ENCODE measurements at regions not wholly inside any gene's neighbourhood (a gene's known extent, or its start where the extent isn't known, plus 50 kb on each side); places are given as distances from the start of the nearest gene placed in this dataset.
"Not testable (repeated sequence)": the region's sequence is repeated elsewhere in the genome, so short reads cannot be mapped to it uniquely, and the experiment has no call there.

DNA sequence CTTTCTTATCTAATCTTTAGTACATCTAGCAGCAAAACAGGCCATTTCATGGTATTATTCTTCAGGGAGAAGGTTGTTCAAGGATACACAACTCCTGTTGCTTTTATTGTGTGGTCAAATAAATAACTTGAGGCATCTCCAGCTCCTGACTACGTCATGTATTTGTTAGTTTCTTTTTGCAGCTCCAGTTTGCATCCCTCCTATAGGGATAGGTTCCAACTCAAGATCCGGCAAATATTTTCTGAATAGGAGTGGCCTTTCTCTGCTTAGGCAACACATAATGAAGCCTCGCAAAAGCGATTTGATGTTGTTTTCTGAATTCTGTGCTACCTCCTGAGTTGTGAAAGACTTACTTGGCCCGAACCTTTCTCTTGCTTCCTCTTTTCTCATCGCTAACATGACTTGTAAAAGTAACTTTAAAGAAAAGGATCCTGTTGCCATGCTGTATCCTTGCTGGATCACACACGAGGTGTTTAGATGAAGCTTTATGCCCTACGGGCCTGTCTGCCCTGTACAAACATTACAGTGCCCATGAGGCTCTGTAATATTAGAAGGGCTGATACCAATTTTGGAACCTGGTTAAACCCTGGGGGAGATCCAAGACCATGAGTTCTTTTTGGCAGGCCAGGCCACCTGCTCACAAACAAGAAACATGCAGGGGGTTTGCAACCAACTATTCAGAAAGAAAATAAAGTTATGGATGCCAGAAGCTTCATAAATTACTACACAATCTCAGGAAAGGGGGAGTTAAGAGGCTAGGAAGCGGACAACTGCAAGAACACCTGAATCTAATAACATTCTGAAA, 149.8 kb upstream of the FGF10 start:
- no peak for DNase-seq

DNA sequence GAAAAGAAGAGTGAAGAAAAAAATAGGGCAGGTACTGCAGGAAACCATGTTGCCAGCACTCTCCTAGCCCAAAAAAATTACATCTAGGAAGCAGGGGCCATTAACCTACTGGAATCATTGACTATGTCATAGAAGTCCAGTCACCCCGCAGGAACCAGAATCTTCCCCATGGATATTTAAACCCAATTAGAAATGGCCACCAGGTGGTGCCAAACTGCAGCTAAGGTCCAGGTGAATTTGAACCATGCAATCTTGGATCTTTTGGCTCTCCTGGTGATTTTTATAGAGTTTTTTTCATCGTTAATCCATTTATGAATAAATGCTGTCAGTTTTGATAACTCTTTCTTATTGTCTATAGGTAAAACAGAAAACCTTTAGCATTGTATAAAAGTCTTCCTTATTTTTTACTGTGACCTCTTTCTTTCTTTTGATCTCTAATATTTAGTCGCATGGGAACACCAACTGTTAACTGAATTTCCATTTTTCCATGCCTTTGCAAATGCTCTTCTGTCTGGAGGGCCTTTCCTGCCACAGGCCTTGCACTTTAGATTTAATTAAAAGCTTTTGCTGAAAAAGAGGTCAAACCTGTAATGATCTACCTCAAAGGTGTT, 147.5 kb upstream of the FGF10 start:
- DNase-seq: no peak

DNA sequence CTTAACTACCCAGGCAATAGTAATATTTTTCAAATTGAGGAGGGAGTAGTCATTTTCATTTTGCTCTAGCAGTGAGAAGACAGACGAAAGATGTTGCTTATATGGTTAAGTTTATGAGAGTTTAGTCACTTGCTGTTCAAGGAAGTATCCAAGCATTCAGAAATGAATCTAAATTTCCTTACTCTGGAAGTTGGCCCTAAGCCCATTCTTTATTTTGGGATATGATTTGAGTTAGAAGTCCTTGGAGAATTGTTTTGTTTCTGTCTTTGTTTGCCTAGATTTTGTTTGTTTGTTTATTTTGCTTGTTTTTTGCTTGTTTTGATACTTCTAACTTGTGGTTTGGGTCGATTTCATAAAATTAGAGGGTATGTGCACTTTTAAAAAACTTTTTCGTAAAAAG, 146.4 kb upstream of the FGF10 start:
- DNase-seq: no peak

DNA sequence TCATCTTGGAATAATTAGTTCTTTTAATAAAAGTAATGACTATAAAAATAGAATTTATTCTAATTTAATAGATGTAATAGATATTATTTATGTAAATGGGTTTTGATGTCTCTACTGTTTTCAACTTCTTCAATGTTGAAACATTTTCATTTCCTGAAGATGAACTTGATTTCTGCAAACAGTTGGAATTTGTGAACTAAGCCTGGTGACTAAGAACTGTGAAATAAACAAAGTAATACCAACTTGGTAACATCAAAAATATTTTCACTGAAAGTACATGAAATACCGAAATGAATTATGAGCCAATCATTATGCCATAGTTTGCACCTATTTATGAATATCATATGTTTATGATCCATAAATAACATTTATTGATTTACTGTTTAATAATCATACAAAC, 143.8 kb upstream of the FGF10 start:
- DNase-seq: no peak

DNA sequence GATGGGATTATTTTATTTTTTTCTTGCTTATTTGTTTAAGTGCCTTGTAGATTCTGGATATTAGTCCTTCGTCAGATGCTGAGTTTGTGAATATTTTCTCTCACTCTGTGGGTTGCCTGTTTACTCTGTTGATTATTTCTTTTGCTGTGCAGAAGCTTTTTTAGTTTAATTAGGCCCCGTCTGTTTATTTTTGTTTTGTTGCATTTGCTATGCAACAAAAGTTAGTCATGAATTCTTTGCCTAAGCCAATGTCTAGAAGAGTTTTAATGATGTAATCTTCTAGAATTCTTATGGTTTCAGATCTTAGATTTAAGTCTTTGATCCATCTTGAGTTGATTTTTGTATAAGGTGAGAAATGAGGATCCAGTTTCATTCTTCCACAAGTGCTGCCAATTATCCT, 142.5 kb upstream of the FGF10 start:
- DNase-seq: not testable (repeated sequence)

DNA sequence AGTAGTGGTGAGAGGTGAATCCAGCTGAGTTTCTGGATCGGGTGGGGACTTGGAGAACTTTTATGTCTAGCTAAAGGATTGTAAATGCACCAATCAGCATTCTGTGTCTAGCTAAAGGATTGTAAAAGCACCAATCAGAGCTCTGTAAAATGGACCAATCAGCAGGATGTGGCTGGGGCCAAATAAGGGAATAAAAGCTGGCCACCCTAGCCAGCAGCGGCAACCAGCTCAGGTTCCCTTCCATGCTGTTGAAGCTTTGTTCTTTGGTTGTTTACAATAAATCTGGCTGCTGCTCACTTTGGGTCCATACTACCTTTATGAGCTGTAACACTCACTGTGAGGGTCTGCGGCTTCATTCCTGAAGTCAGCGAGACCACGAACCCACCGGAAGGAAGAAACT, 141.6 kb upstream of the FGF10 start:
- not testable (repeated sequence) for DNase-seq

DNA sequence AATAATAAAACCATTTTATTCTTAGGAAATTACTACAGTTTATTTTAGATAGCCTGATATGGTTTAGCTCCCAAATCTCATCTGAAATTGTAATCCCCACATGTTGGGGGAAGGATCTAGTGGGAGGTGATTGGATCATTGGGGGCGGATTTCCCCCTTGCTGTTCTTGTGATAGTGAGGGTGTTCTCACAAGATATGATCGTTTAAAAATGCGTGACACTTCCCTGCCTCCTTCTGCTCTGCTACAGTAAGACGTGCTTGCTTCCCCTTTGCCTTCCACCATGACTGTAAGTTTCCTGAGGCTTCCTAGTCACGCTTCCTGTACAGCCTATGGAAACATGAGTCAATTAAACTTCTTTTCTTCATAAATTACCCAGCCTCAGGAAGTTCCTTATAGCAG, 122.4 kb upstream of the FGF10 start:
- no peak for DNase-seq

DNA sequence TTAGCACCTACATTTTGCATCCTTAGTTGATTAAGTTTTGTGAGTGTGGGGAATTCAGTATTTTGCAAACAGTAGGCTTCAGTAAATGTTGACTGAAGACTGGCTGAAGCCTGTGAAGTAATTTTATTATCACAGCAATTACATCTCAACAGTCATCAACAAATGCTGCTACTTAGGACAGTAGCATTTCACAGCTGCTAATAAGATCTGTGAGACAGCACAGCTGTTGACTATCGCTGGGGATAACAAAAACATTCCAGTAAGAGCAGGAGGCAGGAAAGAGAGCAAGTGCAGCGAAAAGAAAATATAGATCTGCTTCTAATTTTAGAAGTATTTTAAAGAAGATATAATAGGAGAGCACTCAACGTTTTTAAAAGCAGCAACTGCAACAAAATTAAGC, 117.3 kb upstream of the FGF10 start:
- no peak for DNase-seq

DNA sequence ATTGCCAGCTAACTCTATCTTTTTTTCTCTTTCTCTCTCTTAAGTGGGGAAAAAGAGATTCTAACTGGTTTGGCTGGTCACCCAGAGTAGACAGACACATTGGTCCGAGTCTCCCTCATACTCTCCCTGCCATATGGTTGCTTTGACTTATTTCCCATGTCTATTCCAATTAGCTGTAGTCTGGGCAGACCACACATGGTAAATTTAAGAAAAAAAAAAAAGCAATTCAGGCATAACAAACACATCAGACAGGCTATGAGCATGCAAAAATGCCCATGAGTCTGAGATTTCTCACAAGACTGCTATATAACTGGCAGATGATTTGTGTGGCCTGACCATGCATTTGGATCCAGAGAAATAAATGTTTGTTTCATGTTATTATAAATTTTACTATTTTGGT, 110.2 kb upstream of the FGF10 start:
- no peak for DNase-seq

DNA sequence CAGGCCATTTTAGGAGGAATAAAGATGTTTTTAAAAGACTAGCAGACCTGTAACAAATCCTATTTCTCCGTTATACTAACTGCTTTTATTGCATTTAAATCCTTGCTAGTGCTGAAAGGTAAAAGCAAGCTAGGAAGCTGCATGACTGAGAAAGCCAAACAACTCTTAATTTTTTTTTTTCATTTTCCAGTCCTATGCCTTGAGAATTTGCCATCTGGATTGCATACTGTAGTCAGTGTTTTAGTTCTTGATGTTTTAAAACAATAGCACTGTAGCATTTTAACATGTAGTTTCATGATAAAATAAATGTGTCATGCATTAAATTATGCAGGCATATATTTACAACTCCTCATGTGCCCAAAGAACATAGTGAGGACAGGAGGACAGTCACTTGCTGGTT, 108.4 kb upstream of the FGF10 start:
- no peak for DNase-seq

DNA sequence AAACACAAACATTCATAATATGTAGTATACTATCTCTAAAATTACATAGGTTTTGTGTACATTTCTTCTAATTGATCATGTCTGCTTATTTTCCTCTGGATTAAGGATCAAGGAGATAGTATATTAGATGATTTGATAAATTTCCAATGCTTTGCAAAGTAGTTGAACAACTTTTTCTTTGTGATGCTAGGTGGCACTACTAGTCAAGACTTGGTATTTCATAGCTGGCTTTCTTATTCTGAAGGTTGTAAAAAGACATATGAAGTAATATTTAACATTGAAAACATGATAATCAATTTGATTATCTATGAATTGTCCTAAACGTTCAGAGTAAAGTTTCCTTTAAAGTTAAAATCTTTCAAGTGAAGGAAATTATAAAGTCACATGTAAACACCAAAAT, 106.1 kb upstream of the FGF10 start:
- DNase-seq: no peak

DNA sequence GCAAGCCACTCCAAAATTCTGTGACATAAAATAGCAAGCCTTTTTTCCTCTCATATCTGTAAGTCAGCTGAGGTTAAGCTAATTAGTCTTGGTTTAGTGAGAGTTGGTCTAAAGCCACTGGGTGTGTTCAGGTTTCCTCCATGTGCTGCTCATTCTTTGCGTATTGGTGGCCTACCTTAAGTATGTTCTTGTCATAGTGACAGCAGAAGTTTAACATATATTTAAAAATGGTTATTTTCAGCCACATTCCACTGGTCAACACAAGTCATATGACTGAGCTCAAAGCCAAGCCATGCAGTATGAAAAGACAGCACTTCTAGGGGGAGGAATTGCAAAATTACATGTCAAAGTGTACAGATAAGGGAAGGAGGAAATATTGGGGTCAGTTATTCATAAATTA, 100.5 kb upstream of the FGF10 start:
- DNase-seq: no peak

DNA sequence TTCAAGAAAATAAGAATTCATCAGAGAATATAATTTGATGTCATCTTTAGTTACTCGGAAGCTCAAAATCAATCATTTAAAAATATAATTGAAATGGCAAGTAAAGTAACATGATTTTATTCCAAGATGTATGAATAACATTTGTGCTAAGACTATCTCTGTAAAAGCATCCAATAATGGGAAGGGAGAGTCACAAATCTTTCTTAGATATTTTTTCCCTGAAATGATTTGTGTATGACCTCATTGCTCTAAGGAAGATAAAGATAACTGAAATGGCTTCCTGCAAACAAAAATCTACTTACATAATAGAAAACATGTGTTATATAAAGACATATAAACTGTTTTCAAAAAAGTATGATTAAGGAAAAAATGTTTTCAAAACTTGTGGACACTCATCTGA, 97.4 kb upstream of the FGF10 start:
- DNase-seq: no peak

DNA sequence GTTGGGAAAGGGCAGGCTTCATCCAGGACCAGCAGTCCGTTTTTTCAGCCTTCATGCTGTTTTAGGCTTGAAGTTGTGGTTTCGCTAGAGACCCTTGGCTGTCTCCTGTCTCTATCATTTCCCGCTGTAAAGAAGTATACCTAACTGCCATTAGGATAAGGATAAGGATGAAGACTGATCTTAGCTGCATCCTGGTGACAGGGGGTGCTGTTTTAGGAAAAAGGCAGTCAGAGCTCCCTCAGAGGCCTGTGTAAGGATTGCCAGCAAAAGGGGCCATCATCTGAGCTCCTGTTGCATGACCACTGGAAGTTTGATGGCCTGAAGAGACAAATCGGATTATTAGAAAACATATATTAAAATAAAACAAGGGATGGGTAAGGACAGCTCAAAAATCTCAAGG, 64.8 kb upstream of the FGF10 start:
- DNase-seq: no peak

DNA sequence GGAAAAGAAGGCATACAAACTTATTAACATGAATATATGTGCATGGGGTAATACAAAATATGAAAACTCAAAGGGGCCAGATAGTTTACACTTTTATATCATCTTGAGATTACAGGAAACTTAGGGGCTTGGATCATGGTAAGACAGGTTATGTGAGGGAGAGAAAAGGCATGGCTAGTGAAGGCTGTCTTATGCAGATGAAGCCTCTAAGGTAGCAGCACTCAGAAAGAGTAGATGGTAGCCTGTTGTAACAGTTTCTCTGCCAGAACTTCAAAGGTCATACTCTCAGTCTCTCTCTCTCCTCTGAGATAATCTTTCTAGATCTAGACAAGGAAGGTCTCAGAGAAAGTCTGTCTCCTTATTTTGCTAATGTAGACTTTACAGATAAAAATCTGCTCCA, 57.2 kb upstream of the FGF10 start:
- no peak for DNase-seq

DNA sequence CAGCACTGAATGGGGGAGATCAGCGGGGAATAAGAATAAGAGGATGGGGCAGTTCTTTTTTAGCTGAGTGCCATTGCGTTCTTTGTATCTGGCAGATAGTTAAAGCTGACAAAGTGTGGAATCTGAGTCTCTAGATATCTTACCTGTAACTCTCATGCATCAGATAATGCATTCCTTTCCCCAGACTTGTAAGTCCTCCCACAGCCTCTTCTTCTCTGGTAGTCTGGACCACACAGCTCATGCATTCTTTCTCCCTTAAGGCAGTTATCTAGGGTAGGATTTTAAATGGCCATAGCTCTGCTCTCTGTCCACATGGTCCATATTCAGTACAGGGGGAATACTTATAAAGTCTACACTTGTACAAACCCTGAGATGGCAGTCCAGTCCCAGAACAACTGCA, 54.0 kb upstream of the FGF10 start:
- no peak for DNase-seq

DNA sequence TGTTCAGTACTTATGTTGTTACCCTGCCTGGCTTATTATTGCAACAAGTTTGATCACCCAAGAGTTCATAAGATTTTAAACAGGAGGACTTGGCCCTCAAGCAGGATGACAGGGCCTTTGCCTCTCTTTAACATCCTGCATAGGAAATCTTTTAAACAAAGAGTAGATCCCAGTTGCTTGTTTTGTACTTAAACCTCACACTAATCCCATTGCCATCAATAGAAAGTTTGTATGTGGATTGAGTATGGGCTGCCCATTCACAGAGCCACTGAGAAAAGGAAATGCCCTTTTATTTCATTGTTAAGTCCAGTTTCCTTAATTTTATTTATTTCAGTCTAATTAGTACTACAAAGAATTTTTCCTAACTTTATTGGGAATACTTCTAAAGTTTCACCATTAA, 52.2 kb upstream of the FGF10 start:
- DNase-seq: no peak

DNA sequence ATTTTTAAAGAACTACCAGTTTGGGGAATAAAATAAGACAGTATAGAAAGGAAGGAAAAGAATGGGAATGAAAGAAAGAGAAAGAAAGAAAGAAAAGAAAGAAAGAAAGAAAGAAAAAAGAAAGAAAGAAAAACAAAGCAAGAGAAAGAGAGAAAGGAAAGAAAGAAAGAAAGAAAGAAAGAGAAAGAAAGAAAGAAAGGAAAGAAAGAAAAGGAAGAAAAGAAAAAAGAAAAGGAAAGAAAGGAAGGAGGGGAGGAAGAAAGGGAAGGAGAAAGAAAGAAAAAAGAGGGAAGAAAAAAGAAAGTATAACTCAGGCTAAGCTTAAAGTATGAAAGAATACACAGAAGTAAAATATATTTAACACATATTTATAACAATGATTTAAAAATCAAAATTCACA, 51.0 kb upstream of the FGF10 start:
- DNase-seq: no peak

Data from right forelimb (tissue), 1 donor.